ENCODE measurements at regions not wholly inside any gene's neighbourhood (a gene's known extent, or its start where the extent isn't known, plus 50 kb on each side); places are given as distances from the start of the nearest gene placed in this dataset.

GRCh38 chr15:47212222-47213010 lies 504.9 kb upstream of the SEMA6D start:
- ATAC-seq: no peak
- Histone ChIP-seq H3K36me3 (ENCODE audit: control insufficient read depth, insufficient read depth, low read length) (no peaks in the 10 kb centered on the region), H3K27ac (ENCODE audit: low read length) (no peak overlapping the region), H3K27me3 (ENCODE audit: control insufficient read depth, insufficient read depth, low read length) (no peaks in the 10 kb centered on the region), H3K4me3 (ENCODE audit: low read depth in 2 of 2, low read length in 2 of 2) (no peak overlapping the region), H3K4me1 (ENCODE audit: control insufficient read depth, insufficient read depth, low read length) (no peaks in the 10 kb centered on the region), H3K9me3 (ENCODE audit: control insufficient read depth, insufficient read depth, low read depth, low read length) (no peaks in the 10 kb centered on the region)
- ChIA-PET CTCF (no interaction called here), POLR2A (no interaction called here)
- no peak for TF ChIP-seq CTCF (IDR thresholded peaks at IDR 0.05)
- TF ChIP-seq REST (IDR thresholded peaks at IDR 0.05; ENCODE audit: insufficient read depth in 1 of 2, low read depth in 2 of 2, low read length in 1 of 2): no peak
- TF ChIP-seq TCF7L2 (IDR thresholded peaks at IDR 0.05; ENCODE audit: low read depth, low read length): no peak
- in situ Hi-C loops (cut with HindIII; ENCODE audit: low pct_unique_long_range_greater_than_20kb, low sequenced_read_pairs): no loop called here
- intact Hi-C loops (cut with micrococcal nuclease; ENCODE audit: unreplicated experiment): no loop called here
- BruUV-seq (replicated peaks): no TSS peak
- no peak for DNase-seq (ENCODE audit: low read depth, low spot score)

- TF ChIP-seq POLR2AphosphoS5 (IDR thresholded peaks at IDR 0.05; ENCODE audit: low read depth, low read length) (no peak), CTCF (IDR thresholded peaks at IDR 0.05) (no peak), TCF7L2 (IDR thresholded peaks at IDR 0.05; ENCODE audit: low read depth, low read length) (no peak), SIN3A (IDR thresholded peaks at IDR 0.05; ENCODE audit: borderline replicate concordance, insufficient read depth, low read depth, low read length) (no peak), REST (IDR thresholded peaks at IDR 0.05; ENCODE audit: insufficient read depth in 1 of 2, low read depth in 2 of 2, low read length in 1 of 2) (no peak)
- no peak overlapping the region for H3K4me3 ChIP-seq (ENCODE audit: low read depth in 2 of 2, low read length in 2 of 2)
- no TSS peak for BruUV-seq (replicated peaks)
- no peak for DNase-seq (ENCODE audit: low read depth, low spot score)
- in situ Hi-C loops (cut with HindIII; ENCODE audit: low pct_unique_long_range_greater_than_20kb, low sequenced_read_pairs) (no loop called here), intact Hi-C loops (cut with micrococcal nuclease; ENCODE audit: unreplicated experiment) (no loop called here)
- no peaks in the 10 kb centered on the region for H3K27me3 ChIP-seq (ENCODE audit: control insufficient read depth, insufficient read depth, low read length)
- ChIA-PET POLR2A (no interaction called here), CTCF (no interaction called here)
- no peak overlapping the region for H3K27ac ChIP-seq (ENCODE audit: low read length)
- no peaks in the 10 kb centered on the region for H3K4me1 ChIP-seq (ENCODE audit: control insufficient read depth, insufficient read depth, low read length)
- no peaks in the 10 kb centered on the region for H3K9me3 ChIP-seq (ENCODE audit: control insufficient read depth, insufficient read depth, low read depth, low read length)
- no peak for ATAC-seq
- H3K36me3 ChIP-seq (ENCODE audit: control insufficient read depth, insufficient read depth, low read length): no peaks in the 10 kb centered on the region
Measured at GRCh38 chr15:47213883-47214282, 503.4 kb upstream of the SEMA6D start.
